ENCODE measurements at regions not wholly inside any gene's neighbourhood (a gene's known extent, or its start where the extent isn't known, plus 50 kb on each side); places are given as distances from the start of the nearest gene placed in this dataset.

DNA sequence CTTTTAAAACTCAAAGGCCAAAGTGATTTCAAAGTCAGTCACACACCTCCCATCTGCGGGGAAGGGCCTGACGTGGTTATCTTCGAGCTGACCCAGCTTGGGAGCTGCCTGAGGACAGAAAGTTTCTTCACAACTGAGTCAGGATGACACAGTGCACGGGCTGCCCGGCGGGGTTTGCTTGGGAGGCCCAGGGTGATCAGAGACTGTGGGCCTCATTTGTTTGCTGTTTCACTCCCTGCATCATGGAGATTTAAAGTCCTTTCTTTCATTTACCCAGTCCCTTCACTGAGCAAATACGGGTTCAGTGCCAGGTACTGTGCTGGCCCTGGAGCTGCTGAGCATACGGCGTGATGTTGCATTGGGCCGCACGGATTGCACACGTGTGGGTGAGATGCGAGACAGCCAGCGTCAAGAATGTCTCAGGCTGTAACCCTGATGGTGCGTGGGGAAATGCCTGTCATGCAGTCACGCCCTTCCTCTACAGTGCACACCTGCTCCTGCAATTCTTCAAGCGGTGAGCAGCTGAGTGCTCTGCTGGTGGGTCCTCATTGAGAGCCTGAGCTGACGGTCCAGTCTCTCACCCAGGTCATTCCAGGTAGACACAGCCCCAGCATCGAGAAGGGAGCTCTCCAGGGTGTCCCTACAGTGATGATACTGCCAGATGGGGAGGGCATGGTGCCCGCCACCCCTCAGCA is 82.7 kb upstream of the PMEPA1 start:
- no peaks in the 10 kb centered on the region for H3K4me1 Mint-ChIP-seq (ENCODE audit: low read depth)
- DNase-seq (ENCODE audit: low spot score), result no peak
- intact Hi-C loops (cut with micrococcal nuclease), result no loop called here
- H3K9me3 Mint-ChIP-seq, result no peaks in the 10 kb centered on the region
- no peaks in the 10 kb centered on the region for H3K36me3 Mint-ChIP-seq (ENCODE audit: low read depth)
- H3K4me3 Mint-ChIP-seq, result no peak overlapping the region
- no peak overlapping the region for H3K27ac Mint-ChIP-seq
- H3K27me3 Mint-ChIP-seq (ENCODE audit: insufficient read depth), result no peaks in the 10 kb centered on the region

DNA sequence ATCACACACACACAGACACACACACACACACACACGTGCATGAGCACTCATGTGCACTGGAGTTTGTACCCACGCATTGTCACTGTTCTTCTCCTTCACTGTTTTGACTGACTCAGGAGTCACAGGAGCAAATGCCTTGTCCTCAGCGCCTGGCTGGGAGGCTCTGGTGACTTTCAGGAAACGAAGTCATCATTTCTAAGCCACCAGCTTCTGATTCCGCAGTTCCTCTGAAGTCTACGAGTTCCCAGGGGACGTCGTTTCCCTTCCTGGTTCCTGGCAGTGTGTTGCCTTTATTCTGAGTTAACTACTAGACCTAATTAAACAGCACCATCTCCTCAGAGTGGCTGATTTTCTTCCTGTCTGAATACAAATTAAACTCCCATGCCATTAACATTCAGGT is 82.2 kb upstream of the PMEPA1 start:
- H3K4me1 Mint-ChIP-seq (ENCODE audit: low read depth), result no peaks in the 10 kb centered on the region
- intact Hi-C loops (cut with micrococcal nuclease), result no loop called here
- H3K36me3 Mint-ChIP-seq (ENCODE audit: low read depth), result no peaks in the 10 kb centered on the region
- H3K4me3 Mint-ChIP-seq, result no peak overlapping the region
- no peak for DNase-seq (ENCODE audit: low spot score)
- H3K9me3 Mint-ChIP-seq, result no peaks in the 10 kb centered on the region
- H3K27ac Mint-ChIP-seq, result no peak overlapping the region
- no peaks in the 10 kb centered on the region for H3K27me3 Mint-ChIP-seq (ENCODE audit: insufficient read depth)

DNA sequence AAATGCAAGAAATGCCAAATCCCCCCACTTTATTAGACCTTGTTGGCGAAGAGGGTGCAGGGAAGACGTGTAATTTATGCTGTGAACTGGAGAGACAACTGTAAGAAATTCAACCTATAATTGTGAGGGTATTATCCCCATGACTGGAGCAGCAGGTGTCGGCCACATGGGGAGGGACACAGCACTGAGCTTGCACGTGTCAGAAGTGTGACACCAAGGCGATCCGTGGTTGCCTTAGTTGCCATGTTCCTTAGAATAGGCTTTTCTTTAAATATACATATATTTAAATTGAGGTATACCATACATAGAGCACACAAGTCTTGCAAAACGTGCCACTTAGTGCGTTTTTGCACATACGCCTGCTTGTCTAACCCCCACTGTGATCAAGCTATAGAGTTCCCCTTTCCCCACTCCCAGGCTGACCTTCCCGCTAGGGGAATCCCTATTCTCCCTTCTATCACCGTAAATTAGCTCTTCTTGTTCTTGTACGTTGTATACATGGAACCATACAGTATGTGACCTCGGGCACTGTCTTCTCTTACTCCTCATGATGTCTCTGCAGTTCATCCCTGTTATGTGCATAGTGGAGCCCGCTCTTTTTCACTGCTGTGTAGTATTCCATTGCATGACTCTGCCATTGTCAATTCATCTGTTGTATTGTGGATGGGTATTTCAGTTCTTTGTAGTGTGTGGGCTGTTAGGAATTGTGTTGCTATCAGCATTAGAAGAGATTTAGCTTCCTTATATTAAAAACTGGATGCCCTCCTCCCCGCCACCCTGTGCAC is 81.6 kb upstream of the PMEPA1 start:
- Mint-ChIP-seq H3K27ac (no peak overlapping the region), H3K36me3 (ENCODE audit: low read depth) (no peaks in the 10 kb centered on the region), H3K4me1 (ENCODE audit: low read depth) (no peaks in the 10 kb centered on the region), H3K4me3 (no peak overlapping the region), H3K9me3 (no peaks in the 10 kb centered on the region), H3K27me3 (ENCODE audit: insufficient read depth) (no peaks in the 10 kb centered on the region)
- no peak for DNase-seq (ENCODE audit: low spot score)
- intact Hi-C loops (cut with micrococcal nuclease), result no loop called here

DNA sequence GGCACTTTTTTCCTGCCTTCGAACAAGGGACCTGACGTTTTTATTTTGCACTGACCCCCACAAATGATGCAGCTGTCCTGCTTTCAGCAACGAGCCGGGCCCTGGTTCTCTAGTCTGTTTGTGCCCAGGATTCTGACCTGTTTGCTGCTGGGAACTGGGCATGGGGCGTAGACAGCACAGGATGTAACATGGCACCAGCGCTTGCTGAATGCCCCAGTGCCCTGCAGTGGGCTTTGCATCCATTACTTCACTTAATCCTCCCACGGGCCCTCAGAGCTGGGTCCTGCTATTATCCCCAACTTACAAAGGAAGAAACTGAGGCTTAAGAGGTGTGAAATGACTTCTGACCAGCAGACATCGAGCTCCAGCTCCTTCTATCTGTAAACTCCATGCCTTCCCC is 80.4 kb upstream of the PMEPA1 start:
- no peak for DNase-seq (ENCODE audit: low spot score)
- H3K9me3 Mint-ChIP-seq, result no peaks in the 10 kb centered on the region
- no peaks in the 10 kb centered on the region for H3K36me3 Mint-ChIP-seq (ENCODE audit: low read depth)
- intact Hi-C loops (cut with micrococcal nuclease), result no loop called here
- H3K4me3 Mint-ChIP-seq, result no peak overlapping the region
- no peaks in the 10 kb centered on the region for H3K4me1 Mint-ChIP-seq (ENCODE audit: low read depth)
- no peaks in the 10 kb centered on the region for H3K27me3 Mint-ChIP-seq (ENCODE audit: insufficient read depth)
- H3K27ac Mint-ChIP-seq, result no peak overlapping the region

DNA sequence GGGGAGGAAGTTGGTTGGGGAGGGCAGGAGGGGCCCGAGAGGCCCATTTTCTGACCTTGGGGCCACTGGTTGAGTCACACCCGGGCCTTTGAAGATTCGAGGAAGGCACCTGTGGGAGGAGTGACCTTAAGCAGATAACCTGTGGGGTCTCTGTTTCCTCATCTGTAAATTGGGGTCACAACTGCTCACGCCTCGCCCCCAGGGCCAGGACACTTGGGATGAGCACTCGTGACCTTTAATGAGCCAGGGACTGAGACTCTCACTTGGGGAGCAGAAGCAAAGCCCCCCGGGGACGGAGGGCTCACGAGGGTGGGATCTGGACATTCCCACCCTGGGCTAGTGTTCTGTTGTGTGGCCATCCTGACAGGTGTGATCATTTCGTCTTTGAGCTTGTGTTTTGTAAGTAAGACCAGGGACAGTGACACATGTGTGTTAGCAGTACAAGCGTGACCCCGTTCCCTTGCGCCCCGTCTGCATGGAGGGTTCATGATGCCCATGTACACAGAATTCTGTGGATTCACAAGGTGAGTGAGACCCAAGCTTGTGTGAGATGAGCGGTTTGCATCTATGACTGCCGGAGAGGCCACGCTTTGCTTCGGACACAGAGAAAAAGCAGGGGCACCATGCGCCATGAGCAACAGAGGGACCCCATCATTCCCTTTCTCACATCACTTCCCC is 79.3 kb upstream of the PMEPA1 start:
- Mint-ChIP-seq H3K27ac (no peak overlapping the region), H3K27me3 (ENCODE audit: insufficient read depth) (peaks cover 3% of the 10 kb centered on the region), H3K4me3 (no peak overlapping the region), H3K4me1 (ENCODE audit: low read depth) (no peaks in the 10 kb centered on the region), H3K9me3 (no peaks in the 10 kb centered on the region), H3K36me3 (ENCODE audit: low read depth) (no peaks in the 10 kb centered on the region)
- intact Hi-C loops (cut with micrococcal nuclease), result no loop called here
- DNase-seq (ENCODE audit: low spot score), result no peak

DNA sequence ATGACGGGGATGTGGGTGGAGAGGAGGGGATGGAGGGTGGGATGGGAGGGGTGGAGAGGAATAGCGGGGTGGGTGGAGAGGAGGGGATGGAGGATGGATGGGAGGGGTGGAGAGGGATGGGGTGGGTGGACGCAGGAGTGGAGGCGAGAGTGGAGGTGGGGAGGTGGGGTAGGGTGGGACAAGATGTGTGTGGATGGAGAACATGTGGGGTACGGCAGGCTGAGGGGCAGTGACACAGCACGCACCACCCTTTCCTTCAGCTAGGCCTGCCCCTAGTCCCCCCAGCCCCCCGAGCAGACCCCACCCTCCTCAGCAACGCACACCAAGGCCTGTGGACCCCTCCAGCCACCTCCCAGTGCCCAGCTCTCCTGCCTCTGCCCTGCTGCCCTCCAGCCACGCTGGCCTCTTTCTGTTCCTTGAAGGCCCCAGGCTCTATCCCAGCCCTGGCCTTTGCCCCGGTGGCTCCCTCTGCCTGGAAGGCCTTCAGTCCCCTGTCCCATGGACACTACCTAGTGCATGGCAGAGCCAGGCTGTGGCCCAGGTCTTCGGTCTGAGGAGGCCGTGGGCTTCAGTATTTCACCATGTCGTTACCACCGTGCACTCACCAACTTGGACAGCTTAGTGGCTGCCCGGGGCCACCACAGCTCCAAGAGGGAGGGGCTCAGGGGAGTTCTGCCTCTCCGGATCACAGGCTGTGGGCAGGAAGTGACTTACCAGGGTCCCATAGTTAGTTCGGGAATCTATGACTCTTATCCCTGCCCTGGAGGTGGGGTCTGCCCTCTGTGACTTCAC is 78.4 kb upstream of the PMEPA1 start:
- intact Hi-C loops (cut with micrococcal nuclease), result no loop called here
- Mint-ChIP-seq H3K4me3 (no peak overlapping the region), H3K4me1 (ENCODE audit: low read depth) (no peaks in the 10 kb centered on the region), H3K36me3 (ENCODE audit: low read depth) (no peaks in the 10 kb centered on the region), H3K27ac (no peak overlapping the region), H3K27me3 (ENCODE audit: insufficient read depth) (peaks cover 3% of the 10 kb centered on the region), H3K9me3 (no peaks in the 10 kb centered on the region)
- DNase-seq (ENCODE audit: low spot score), result no peak

DNA sequence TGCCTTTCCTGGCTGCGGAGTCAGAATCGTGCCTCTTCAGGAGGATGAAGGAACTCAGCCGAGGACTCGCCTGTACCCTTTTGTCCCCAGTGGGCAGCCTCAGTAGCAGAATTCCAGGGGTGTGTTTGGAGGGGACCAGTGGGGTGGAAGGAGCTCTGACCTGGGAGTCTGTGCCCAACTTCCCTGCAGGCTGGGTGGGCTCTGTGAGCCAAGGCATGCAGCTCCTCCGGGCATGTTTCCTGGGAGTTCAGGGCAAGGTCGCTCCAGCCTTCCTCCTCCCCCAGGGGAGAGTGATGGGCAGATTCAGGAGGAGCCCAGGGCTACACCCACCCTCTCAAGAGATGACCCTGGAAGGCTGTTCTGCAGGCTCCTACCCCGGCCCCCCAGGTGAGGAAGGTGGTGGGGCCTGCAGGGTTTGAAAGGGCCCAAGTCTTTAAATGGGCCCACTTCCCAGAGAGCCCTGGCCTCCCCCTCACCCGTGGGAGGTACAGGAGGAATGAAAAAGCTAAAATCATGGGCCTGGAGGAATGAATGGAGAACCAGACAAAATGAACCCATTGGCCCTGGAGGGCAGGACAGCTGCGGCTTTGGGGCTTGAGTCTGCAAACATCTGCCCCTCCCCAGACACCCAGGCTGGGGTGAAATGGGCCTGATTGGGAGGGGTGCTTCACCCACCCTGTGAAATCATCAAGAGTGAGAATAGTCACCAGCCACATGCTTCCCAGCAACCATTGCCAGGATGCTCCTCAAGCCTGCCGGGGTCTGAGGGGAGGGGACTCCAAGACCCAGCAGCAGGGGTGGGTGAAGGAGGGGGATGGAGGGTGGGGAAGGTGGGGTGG is 77.6 kb upstream of the PMEPA1 start:
- intact Hi-C loops (cut with micrococcal nuclease), result no loop called here

DNA sequence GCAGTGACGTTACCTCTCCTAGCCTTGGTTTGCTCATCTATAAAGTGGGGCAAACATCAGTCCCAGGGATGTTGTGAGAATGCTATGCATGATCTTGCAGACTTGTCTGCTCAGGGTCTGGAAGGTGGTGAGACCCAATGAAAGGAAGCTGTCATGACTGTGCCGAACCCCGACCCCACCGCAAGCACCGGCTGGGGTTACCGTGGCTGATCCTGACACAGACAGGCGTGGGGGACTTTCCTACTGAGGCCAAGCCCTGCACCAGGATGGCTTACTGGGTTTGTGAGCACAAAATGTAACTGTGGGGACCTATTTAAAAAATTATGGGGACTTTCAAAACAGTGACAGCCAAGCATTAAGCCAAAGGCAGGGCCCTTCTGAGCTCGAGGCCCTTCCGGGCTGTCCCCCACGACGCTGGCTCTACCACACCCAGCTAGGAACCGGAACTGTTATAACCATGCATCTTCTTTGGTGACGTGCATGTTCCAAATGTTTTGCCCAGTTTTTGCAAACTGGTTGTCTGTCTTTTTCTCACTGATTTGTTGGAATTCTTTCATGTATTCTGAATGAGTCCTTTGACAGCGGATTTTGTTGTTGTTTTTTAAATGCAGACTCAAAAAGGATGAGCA is 76.6 kb upstream of the PMEPA1 start:
- H3K9me3 Mint-ChIP-seq, result no peaks in the 10 kb centered on the region
- no peaks in the 10 kb centered on the region for H3K36me3 Mint-ChIP-seq (ENCODE audit: low read depth)
- H3K4me3 Mint-ChIP-seq, result no peak overlapping the region
- intact Hi-C loops (cut with micrococcal nuclease), result no loop called here
- H3K27me3 Mint-ChIP-seq (ENCODE audit: insufficient read depth), result peaks cover 3% of the 10 kb centered on the region
- no peak overlapping the region for H3K27ac Mint-ChIP-seq
- H3K4me1 Mint-ChIP-seq (ENCODE audit: low read depth), result no peaks in the 10 kb centered on the region
- no peak for DNase-seq (ENCODE audit: low spot score)

More for the DNA sequence above, 77.6 kb upstream of the PMEPA1 start:
- no peak for DNase-seq (ENCODE audit: low spot score)
- Mint-ChIP-seq H3K4me3 (no peak overlapping the region), H3K27ac (no peak overlapping the region), H3K9me3 (no peaks in the 10 kb centered on the region), H3K4me1 (ENCODE audit: low read depth) (no peaks in the 10 kb centered on the region), H3K36me3 (ENCODE audit: low read depth) (no peaks in the 10 kb centered on the region), H3K27me3 (ENCODE audit: insufficient read depth) (peaks cover 3% of the 10 kb centered on the region)

DNA sequence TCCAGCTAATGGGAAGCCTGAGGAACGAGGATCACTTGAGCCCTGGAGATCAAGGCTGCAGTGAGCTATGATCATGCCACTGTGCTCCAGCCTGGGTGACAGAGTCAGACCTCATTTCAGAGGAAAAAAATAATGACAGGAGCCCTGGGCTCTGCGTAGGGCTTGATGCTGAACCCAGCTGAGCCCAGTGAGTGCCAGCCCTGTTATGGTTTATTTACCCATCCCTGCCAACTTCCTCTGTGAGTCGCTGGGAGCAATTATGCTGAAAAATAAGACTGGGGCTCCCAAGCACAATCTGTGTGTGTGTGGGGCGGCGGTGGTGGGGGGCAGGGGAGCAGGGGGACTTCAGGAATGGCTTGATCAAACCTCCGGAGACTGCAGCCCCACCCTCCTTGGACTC is 75.9 kb upstream of the PMEPA1 start:
- Mint-ChIP-seq H3K36me3 (ENCODE audit: low read depth) (no peaks in the 10 kb centered on the region), H3K9me3 (no peaks in the 10 kb centered on the region), H3K4me3 (no peak overlapping the region), H3K27ac (no peak overlapping the region), H3K4me1 (ENCODE audit: low read depth) (no peaks in the 10 kb centered on the region), H3K27me3 (ENCODE audit: insufficient read depth) (peaks cover 3% of the 10 kb centered on the region)
- intact Hi-C loops (cut with micrococcal nuclease), result no loop called here
- no peak for DNase-seq (ENCODE audit: low spot score)

DNA sequence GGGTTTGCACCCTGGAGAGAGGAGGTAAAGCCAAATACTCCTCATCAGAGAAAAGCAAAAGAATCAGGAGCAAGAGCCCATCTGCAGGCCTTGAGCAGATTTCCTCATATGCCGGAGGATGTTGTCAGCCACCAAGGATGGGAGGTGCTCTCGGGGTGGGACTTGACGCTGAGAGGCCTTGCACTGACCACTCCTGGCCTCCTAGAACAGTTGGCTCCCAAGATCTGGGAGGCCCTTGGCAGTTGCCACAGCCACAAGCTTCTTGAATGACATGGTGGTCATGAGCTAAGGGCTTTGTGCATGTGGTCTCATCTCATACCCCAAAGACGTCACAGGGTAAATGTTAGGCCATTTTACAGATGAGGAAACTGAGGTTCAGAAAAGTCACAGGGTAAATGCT is 75.2 kb upstream of the PMEPA1 start:
- DNase-seq (ENCODE audit: low spot score), result no peak
- peaks cover 3% of the 10 kb centered on the region for H3K27me3 Mint-ChIP-seq (ENCODE audit: insufficient read depth)
- intact Hi-C loops (cut with micrococcal nuclease), result no loop called here
- no peak overlapping the region for H3K27ac Mint-ChIP-seq
- H3K9me3 Mint-ChIP-seq, result no peaks in the 10 kb centered on the region
- H3K4me3 Mint-ChIP-seq, result no peak overlapping the region
- H3K36me3 Mint-ChIP-seq (ENCODE audit: low read depth), result no peaks in the 10 kb centered on the region
- no peaks in the 10 kb centered on the region for H3K4me1 Mint-ChIP-seq (ENCODE audit: low read depth)

DNA sequence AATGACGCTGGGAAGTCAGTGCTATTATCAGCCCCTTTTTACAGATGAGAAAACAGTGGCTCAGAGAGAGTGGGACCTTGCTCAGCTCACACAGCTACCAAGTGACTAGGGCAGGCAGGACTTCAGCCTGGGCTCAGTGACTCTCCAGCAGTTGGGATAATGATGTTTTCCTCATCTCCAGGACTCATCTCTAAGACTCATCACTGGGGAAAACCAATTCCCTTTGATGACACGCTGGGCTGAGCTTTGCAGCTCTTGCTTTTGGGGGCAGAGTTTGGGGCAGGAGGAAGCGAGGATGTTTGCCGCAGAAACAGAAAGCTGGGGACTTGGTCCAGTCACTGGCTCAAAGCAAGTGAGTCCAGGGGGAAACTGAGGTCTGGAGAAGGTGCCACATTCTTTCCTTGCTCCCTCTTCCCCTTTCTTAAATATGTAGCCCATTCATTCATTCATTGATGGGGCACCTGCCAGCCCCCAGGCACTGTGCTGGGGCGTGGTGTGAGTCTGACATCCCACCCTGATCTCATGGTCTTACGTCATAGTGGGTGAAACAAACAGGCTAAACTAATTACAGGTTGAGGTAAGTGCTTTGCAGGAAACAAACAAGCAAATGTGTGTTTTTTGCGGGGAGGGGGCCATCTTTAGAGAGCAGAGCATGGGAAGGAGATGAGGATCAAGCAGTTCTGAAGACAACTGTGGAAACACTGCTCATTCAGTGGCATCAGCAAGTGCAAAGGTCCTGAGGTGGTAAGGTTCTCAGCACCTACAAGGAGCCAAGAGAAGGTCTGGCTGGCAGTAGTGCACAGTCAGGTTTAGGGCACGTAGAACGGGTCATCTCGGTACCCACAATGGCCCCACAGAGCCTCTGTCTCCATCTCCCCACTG is 74.4 kb upstream of the PMEPA1 start:
- Mint-ChIP-seq H3K4me1 (ENCODE audit: low read depth) (no peaks in the 10 kb centered on the region), H3K27ac (no peak overlapping the region), H3K9me3 (no peaks in the 10 kb centered on the region), H3K36me3 (ENCODE audit: low read depth) (no peaks in the 10 kb centered on the region), H3K27me3 (ENCODE audit: insufficient read depth) (peaks cover 3% of the 10 kb centered on the region), H3K4me3 (no peak overlapping the region)
- intact Hi-C loops (cut with micrococcal nuclease), result no loop called here
- DNase-seq (ENCODE audit: low spot score), result no peak
